NCI-H128 (cell line): ENCODE measurements at regions not wholly inside any gene's neighbourhood (a gene's known extent, or its start where the extent isn't known, plus 50 kb on each side); places are given as distances from the start of the nearest gene placed in this dataset.
"Not testable (repeated sequence)": the region's sequence is repeated elsewhere in the genome, so short reads cannot be mapped to it uniquely, and the experiment has no call there.

Experiments
- DNase-seq: peaks from one replicate; lab custom pipeline; 2025; ENCODE audit not compliant: unreplicated experiment; lab: John Stamatoyannopoulos, UW

DNA sequence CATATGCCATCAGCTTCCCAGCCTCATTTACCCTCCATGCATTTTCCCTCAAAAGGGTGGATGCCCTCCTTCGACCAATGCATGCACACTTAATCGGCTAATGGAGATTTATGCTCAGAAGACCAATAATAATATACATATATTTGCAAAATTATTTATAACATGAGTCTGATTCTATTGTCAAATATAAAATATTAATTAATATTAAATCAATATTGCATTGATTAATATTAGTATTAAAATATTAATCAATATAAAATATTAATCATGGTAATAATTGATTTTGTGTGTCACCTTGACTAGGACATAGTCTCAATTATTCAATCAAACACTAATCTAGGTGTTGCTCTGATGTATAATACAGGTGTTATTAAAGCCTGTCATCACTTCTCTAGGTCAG lies 1282.5 kb downstream of the TMEM121 start:
- no peak for DNase-seq

DNA sequence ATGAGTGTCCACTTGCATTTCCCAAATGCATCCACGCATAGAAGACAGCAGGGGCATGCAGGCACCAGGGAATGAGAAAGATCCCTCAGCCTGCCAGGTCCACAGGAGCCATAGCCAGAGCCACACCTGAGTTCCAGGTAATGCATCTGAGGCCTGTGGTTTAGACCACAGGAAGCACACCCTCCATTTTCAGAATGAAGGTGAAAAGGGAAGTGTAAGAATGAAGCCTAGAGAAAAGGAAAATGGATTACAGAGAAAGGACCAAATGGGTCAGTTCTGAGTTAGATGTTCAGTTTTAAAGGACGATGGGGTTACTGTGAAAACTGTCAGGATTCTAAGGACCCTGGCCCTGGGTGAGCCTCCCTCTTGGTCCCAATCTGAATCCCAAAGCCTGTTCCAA lies 1283.2 kb downstream of the TMEM121 start:
- DNase-seq, result no peak

DNA sequence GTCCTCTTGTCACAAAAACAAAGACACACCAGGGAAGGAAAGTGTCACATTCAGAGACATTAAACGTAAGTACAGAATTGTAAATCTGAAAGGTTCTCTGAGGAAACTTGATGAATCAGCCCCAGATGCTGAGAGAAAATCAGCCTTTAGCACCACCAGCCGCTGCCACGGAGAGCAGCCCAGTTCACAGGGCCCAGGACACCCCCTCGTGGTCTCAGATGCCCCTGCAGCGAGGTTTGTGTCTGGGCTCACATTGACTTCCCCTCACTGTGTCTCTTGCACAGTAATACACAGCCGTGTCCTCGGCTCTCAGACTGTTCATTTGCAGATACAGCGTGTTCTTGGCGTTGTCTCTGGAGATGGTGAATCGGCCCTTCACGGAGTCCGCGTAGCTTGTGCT lies 1283.8 kb downstream of the TMEM121 start:
- DNase-seq, result not testable (repeated sequence)

DNA sequence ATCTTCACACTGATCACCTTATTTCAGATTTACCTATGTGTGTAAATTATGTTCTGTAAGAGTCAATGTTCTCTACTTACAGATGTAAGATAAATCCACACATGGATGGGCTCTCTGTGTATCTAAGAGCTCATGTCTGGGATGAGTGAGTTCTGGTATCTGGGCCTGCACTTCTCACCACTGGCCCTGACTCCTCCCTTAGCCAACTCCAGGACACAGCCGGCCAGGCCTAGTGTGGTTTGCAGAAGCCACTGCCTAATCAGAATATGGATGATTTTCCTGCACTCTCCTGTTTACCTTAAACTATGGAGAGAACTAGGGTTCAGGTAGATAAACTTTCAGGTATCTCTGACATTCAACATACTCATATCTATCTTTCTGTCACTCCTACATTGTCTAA lies 1284.8 kb downstream of the TMEM121 start:
- DNase-seq, result no peak

DNA sequence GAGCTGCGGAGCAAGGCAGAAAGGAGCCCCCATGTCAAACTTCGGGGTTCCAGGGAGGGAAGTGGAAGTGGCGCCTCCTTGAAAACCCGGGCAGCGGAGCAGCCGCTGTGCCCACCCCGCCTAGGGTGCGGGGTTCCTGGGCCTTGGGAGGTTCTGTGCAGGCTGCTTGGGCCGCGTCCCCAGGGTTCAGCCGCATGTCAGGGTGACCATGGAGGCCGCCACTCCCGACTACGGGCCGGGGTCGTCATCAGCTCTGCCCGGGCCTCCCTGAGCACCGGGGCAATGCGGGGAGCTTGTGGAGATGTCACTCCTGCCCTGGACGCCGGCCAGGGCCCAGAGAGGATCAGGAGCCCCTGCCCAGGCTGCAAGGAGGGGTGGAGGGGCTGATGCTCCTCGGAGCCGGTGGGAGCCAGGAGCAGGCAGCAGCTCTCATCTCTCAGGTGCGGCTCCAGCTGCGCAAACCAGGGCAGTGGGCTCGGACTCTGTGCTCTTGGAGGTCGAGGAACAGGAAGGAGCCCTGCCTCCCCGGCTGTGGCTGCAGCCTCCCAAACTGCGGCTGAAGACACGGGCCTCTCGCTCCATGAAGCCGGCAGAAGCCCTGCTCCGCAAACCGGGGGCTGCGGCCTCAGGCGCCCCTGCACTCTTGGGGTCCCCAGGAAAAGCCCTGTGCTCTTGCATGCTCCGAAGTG lies 1286.5 kb downstream of the TMEM121 start:
- DNase-seq, result no peak

DNA sequence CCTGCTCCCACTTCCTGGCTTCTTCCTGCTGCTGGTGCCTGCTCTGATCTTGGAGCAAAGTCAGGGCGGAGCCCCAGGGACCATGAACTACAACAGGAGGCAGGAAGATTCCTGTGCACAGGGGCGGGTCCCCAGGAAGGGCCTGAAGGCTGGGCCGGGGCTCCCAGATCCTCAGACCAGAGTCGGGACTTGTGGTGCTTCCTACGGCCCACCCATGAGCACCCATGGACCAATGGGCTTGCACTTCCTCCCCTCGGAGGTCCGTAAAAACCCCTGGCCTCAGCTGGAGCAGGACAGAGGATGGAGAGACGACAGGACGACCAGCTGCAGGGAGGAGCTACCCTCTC lies 1287.1 kb downstream of the TMEM121 start:
- no peak for DNase-seq

DNA sequence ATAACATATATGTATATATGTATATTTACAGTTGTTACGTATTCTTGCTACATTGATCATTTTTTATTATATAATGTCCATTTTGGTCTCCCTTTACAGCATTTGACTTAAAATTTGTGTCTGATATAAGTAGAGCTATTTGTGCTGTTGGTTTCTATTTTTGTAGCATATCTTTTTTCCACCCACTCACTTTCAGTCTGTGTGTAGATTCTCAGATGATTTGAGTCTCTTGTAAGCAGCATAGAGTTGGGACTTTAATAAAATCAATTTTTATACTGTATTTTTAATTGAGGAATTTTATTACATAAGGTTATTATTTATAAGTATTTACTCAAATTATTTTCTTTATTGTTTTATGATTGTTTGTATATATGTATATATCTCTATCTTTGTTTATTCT lies 1293.7 kb downstream of the TMEM121 start:
- no peak for DNase-seq

DNA sequence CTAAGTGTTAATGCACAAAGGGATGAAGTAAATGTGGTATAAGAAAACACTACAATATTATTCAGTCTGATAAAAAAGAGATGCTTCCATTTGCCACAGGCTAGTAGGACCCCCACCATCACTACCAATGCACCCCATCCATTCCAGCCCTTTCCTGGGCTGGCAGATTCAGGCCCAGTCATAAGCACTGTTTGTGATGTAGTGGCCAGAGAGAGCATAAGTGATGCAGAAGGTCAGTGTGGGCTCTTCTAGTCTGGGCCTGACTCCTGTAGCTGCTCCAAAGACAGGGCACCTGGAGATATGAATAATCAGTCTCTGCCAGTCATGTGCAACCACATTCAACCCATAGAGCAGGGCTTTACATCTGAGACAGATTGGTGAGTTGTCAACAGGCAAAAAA lies 1294.7 kb downstream of the TMEM121 start:
- DNase-seq, result no peak

DNA sequence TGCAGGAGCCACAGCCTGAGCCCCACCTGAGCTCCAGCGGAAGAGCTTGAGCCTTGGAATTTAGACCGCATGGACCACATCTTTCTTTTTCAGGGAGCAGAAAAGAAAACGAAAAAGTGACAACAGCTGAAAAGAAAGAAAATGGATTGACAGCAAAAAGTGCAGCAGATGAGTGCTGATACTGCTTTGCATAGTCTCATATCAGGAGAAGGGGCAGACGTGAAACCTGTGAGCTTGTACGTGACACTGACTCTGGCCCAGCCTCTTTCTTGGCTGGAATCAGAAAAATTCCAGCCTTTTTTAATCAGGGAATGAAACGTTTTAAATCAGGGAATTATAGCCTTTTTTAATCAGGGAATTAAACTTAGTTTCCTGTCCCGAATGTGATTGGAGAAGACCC lies 1296.5 kb downstream of the TMEM121 start:
- DNase-seq, result no peak

DNA sequence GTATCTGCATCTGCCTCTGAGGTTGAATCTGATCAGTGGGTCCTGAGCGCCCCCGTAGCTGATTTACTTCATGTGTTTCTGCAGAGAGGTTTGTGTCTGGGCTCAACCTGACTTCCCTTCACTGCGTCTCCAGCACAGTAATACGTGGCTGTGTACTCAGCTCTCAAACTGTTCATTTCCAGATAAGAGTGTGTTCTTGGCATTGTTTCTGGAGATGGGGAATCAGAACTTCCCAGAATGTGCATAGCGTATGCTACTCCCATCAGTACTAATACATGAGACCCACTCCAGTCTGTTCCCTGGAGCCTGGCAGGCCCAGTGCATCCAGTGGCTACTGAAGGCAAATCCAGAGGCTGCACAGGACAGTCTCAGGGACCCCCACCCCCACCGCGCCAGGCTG lies 1297.2 kb downstream of the TMEM121 start:
- no peak for DNase-seq

DNA sequence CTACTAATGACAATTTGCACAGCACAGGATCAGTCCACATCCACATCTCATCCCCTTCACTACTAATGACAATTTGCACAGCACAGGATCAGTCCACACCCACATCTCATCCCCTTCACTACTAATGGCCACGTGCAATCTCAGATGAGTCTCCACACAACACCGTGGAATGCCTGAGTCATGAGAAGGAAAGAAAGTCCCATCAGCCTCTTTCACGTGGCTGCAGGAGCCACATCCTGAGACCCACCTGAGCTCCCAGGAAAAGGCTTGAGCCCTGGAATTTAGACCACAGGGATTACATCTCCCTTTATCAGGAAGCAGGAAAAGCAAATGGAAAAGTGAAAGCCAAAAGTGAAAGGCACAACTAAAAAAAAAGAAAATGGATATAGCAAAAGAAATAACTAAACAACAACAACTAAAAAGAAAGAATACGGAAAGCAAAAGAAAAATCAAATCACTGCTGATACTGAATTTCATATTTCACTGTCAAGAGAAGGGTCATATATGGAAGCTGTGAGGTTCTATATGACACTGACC lies 1300.5 kb downstream of the TMEM121 start:
- no peak for DNase-seq

DNA sequence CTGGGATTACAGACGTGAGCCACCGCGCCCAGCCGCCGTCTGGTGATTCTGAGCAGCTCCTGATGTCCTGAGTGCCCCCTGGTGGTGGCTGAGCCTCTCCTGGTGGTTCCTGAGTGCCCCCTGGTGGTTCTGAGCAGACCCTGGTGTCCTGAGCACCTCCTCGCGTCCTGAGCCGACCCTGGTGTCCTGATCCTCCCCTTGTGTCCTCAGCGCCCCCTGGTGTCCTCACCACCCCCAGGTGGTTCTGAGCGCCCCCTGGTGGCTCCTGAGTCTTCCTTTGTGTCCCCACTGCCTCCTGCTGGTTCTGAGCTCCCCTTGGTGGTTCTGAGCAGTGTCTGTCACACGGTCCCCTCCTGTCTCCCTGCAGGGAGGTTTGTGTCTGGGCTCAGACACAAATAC lies 1304.9 kb downstream of the TMEM121 start:
- no peak for DNase-seq

DNA sequence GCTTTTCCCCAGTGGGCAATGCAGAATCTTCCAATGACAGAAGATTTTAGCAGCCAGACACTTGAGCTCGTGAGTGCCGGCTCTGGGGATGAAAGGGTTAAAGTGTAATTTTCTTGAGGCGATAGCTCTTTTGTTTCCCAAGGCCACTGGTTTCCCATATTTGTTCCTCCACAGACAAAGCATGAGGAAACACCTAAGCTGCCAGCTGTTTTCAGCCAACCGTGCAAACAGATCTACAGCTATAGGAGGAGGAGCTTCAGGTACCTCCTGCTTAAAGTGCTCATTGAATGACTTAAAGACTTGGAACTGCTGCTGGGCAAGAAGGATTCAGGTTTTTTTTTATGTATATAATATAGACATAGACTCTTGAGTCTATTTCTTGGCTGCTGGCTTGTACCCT lies 1311.5 kb downstream of the TMEM121 start:
- DNase-seq, result no peak

DNA sequence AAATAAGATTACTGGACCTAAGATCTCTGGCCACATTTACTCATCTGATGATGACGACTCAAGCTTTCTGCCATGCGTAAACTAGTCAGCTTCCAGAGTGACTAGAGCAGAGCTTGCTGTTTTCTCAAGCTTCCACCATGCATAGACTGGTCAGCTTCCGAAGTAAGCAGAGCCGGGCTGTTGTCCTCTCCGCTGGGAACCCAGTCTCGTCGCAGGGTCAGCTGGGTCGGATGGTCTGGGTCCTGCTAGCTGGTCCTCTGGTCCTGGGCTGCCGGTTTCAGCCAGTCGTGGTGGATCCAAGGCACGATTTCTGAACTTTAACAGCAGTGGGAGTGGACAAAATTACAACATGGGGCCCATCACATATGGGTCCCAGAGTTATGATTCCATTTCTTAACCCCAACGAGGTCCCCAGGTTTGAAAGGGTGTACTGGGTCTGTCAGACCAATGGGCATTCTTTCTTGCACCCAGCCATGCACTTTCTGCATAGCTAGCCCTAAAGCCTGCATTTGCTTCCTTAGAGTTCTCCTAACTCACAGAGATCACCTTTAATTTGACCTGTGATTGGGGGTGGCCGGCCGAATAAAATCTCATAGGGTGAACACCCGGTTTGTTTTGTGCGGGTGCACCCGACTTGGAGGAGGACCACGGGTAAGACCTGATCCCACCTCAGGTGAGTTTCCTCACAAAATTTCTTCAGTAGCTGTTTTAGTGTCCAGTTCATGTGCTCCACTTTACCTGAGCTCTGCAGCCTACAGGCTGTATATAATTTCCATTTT lies 1312.8 kb downstream of the TMEM121 start:
- DNase-seq, result no peak

DNA sequence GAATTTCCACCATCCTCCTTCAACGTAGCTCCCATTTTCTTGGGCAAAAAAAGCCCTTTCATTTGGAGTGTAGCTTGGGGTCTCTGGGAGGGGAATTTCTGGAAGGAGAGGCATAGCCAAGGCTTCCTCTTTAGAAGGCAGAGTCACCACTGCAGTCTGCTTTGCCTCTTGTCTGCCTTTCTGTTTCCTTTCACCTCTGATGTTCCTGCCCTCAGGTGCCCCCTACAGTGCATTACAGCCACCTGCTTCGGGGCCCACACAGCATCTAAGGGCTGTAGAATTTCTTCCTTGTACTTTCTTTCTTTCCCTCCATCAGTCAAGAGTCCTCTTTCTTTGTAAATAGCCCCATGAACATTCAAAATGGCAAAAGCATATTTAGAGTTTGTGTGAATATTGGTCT lies 1313.9 kb downstream of the TMEM121 start:
- no peak for DNase-seq

DNA sequence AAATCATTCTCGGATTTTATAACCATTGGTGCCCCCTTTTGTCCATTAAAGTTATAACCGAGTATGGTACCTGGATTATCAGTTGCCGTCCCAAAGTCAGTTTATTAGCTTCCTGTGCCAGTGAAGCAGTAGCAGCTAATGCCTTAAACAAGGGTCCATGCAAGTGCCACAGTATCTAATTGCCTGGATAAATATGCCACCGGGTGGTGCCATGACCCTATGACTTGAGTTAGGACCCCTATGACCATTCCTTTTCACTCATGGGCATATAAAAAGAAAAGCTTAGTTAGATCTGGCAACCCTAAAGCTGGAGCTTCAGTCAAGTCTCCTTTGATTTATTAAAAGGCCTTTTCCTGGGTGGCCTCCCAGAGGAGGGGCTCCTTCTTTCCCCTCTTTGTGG lies 1314.6 kb downstream of the TMEM121 start:
- DNase-seq, result no peak

DNA sequence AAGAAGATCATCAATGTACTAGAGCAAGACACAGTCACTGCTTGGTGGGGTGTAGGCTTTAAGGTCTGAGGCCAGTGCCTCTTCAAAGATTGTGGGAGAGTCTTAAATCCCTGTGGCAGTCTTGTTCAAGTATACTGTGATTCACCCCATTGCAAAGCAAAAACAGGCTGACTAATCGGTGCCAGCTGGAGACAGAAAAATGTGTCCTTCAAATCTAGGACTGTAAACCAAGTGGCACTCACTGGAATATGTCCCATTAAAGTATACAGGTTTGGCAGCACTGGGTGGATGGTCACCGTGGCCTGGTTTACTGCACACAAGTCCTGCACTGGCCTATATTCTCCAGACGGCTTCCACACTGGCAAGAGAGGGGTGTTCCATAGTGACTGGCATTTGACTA lies 1315.3 kb downstream of the TMEM121 start:
- DNase-seq, result no peak

DNA sequence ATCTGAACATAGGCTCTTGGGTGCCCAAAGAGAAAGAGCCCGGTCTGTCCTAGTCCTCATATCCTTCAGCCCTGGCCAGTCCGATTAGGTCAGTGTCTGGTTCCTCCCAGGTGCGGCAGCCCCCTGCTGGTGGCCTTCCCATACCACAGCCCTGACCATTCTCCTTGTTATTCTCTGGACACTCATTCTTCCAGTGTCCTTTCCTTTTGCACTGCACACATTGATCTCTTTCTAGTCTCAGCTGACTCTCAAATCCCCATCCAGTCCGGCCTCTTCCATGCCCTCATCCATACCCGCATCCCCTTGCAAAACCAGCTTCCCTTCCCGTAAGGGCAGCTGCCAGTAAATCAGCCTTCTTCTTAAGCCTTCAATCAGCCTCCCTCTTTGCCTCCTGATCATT lies 1316.3 kb downstream of the TMEM121 start:
- DNase-seq, result no peak

DNA sequence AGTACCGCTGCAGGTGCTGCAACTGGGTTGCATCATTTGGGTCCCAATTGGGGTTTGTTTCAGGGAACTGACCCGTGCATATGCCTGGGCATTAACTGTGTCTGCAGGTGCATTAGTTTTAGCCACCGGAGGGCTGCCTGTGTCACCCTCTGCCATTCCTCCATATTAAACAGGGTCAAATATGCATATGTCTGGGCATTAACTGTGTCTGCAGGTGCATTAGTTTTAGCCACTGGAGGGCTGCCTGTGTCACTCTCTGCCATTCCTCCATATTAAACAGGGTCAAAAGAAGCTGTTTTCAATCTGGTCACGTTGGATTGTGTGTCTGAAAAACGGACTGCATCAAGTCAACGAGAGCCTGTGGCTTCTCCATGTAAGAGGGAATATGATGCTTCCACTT lies 1317.0 kb downstream of the TMEM121 start:
- no peak for DNase-seq

DNA sequence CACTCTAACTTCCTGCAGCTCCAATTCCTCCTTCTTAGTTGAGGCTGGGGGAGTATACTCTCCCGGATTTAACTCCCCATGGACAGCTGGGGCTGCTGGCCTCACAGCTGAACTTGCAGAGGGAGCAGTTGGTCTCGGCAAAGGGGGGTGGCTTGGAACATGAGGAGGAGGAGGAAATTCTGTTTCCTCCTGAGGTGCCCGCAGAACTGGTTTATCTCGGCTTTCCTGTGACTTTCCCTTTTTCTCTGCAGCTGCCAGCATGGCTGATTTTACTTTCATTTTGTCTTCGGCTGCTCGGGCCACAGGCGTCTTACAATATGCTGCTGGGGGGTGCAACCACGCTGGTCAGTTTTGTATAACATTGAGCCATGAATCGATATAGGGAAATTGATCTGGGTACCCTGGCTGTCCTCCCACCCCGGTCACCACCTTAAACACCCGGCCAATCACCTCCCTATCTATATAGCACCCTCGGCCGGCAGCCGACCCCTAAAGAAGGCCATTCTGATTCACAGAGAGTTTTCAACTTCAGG lies 1317.6 kb downstream of the TMEM121 start:
- DNase-seq, result no peak

DNA sequence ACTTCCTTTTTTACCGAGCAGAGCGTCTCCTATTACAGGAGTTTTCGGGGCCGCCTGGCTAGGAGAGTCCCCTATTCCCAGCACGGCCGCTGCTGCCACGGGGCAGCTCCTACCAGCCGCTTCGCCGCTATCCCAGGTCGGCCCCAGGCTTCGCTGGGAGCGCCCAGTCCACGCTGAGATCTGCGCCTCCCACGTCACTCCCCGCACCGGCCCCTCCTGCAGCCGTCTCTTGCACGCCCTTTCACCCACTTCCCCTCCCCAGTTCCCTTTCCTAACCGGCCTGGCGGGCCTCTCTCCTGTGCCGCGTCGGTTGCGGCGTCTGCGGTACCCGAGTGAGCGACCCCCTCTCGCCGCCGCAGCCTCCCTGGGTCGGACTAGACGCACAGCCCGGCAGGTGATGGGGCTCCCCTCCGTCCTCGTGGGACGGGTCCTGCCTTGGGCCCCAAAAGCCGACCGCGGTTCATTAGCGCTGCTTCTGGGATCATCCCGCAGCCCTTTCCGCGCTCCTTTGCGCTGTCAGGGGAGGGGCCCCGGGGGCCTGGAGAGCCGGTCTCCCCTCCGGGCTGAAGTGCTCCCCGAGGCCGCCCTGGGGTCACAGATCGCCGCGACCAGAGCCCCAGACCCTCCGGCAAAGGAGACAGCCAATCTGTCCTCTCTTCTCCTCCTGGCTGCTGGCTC lies 1318.4 kb downstream of the TMEM121 start:
- DNase-seq, result no peak
